ENCODE measurements at regions not wholly inside any gene's neighbourhood (a gene's known extent, or its start where the extent isn't known, plus 50 kb on each side); places are given as distances from the start of the nearest gene placed in this dataset.

- no peaks in the 10 kb centered on the region for H3K36me3 Mint-ChIP-seq (ENCODE audit: insufficient read depth in 1 of 3, low read depth in 3 of 3)
- Histone ChIP-seq H2BK12ac (ENCODE audit: insufficient read length, low read depth, low read length) (no peak overlapping the region), H3K23me2 (ENCODE audit: insufficient read length, low read depth, low read length, poor library complexity, severe bottlenecking) (no peaks in the 10 kb centered on the region), H3K9ac (ENCODE audit: extremely low read depth, insufficient read length, low read length) (no peak overlapping the region), H3K27me3 (ENCODE audit: insufficient read depth, low read length) (no peaks in the 10 kb centered on the region), H3K4me1 (ENCODE audit: insufficient read depth, low read length) (no peaks in the 10 kb centered on the region), H3K4me2 (ENCODE audit: insufficient read depth, insufficient read length, low read length) (no peak overlapping the region), H3K9me3 (ENCODE audit: control insufficient read depth, low read depth, low read length) (no peaks in the 10 kb centered on the region), H3K23ac (ENCODE audit: insufficient read length, low read depth, low read length) (no peak overlapping the region), H3K18ac (ENCODE audit: insufficient read length, low read depth, low read length) (no peak overlapping the region), H4K91ac (ENCODE audit: insufficient read length, low read depth, low read length) (no peak overlapping the region), H3T11ph (ENCODE audit: low read length) (no peak overlapping the region), H2BK120ac (ENCODE audit: low read depth, low read length, poor library complexity, severe bottlenecking) (no peak overlapping the region), H2AK5ac (ENCODE audit: insufficient read length, low read length) (no peak overlapping the region), H2BK5ac (ENCODE audit: insufficient read length, low read length) (no peak overlapping the region), H3K4ac (ENCODE audit: low read depth, low read length) (no peak overlapping the region), H3K56ac (ENCODE audit: insufficient read length, low read depth, low read length) (no peak overlapping the region), H3K14ac (ENCODE audit: insufficient read depth, low read length) (no peak overlapping the region), H4K20me1 (ENCODE audit: control insufficient read depth, insufficient read depth, insufficient read length) (no peaks in the 10 kb centered on the region), H3K79me2 (ENCODE audit: insufficient read depth, low read length) (no peaks in the 10 kb centered on the region), H3K79me1 (ENCODE audit: insufficient read depth, low read depth, low read length, poor library complexity, severe bottlenecking) (no peaks in the 10 kb centered on the region), H2BK20ac (ENCODE audit: low read depth, low read length, poor library complexity, severe bottlenecking) (no peak overlapping the region), H3K27ac (ENCODE audit: insufficient read length, low read depth, low read length) (no peak overlapping the region), H4K5ac (ENCODE audit: insufficient read length, low read depth, low read length) (no peak overlapping the region), H2BK15ac (ENCODE audit: low read depth, low read length) (no peak overlapping the region), H4K8ac (replicated peaks; ENCODE audit: insufficient read length, low read depth, low read length) (no peak overlapping the region), H2AFZ (ENCODE audit: low read length) (no peak overlapping the region)
- no peak for TF ChIP-seq CTCF (conservative IDR thresholded peaks at IDR 0.05)
- H3K27me3 Mint-ChIP-seq (ENCODE audit: low read depth), result no peaks in the 10 kb centered on the region; the same call in 1 of the 2 replicates
- H3K4me3 Mint-ChIP-seq, result no peak overlapping the region
- no peak overlapping the region for H3K27ac Mint-ChIP-seq
- H3K4me1 Mint-ChIP-seq, result peaks cover 2% of the 10 kb centered on the region in 2 experiments; a peak in 3 of 4 replicates
- no peaks in the 10 kb centered on the region for H3K9me3 Mint-ChIP-seq
- no peak for DNase-seq
- WGBS (ENCODE audit: extremely low coverage, insufficient read length, low lambda C conversion rate), result no CpG with 5 or more reads among the region's 4 CpGs
Observed at GRCh38 chr2:18496516-18496915, 63.9 kb downstream of the RDH14 start.
